NB4 (cell line): ENCODE measurements at regions not wholly inside any gene's neighbourhood (a gene's known extent, or its start where the extent isn't known, plus 50 kb on each side); places are given as distances from the start of the nearest gene placed in this dataset.

ENCODE experiments used
- CTCF ChIP-seq: IDR thresholded peaks from one replicate; pipeline ENCODE4 v1.5.1; 2012; ENCODE audit warnings: low read depth, low read length
- POLR2A ChIP-seq: IDR thresholded peaks from 2 replicates; pipeline ENCODE4 v1.6.1; 2011; ENCODE audit warnings: mild to moderate bottlenecking; ENCODE audit not compliant: insufficient read length; ENCODE audit errors: extremely low read depth

- TF ChIP-seq POLR2A, result no peak
- TF ChIP-seq CTCF, result no peak
Measured at GRCh38 chr6:123687864-123688263, 51.1 kb upstream of the TRDN start.
